GM23338 (cell line): ENCODE measurements at regions not wholly inside any gene's neighbourhood (a gene's known extent, or its start where the extent isn't known, plus 50 kb on each side); places are given as distances from the start of the nearest gene placed in this dataset.

Source experiments
- ATAC-seq: fragments of 200-7000 bp; cut with Tn5 transposase; 3 replicates; pipeline ENCODE4 v1.9.1; 2020
- DNase-seq: peaks from one replicate; pipeline ENCODE4 v3.0.0-alpha.2; 2015; ENCODE audit warnings: low spot score
- H2AFZ ChIP-seq: fragments of 200-600 bp; sonication (generic); 2 replicates; pipeline ENCODE4 v1.8.0; 2016; ENCODE audit warnings: antibody characterized with exemption, mild to moderate bottlenecking, moderate library complexity
- H3F3A ChIP-seq: fragments of 200-600 bp; sonication (generic); replicated peaks from 2 replicates; pipeline ENCODE4 v1.8.0; 2017; ENCODE audit warnings: antibody characterized with exemption, mixed run types, low read depth
- H3K27ac ChIP-seq: fragments of 200-600 bp; sonication (generic); 2 replicates; pipeline ENCODE4 v1.6.1; 2016; ENCODE audit warnings: low read depth
- H3K27me3 ChIP-seq: fragments of 200-600 bp; sonication (generic); 2 replicates; pipeline ENCODE4 v1.8.0; 2016; ENCODE audit warnings: mild to moderate bottlenecking, mixed run types, moderate library complexity; ENCODE audit not compliant: insufficient read depth
- H3K36me3 ChIP-seq: fragments of 200-600 bp; sonication (generic); 2 replicates; pipeline ENCODE4 v1.8.0; 2016; ENCODE audit warnings: mild to moderate bottlenecking; ENCODE audit not compliant: insufficient read depth
- H3K4me1 ChIP-seq: fragments of 200-600 bp; sonication (generic); 2 replicates; pipeline ENCODE4 v1.8.0; 2016; ENCODE audit warnings: mild to moderate bottlenecking, moderate library complexity; ENCODE audit not compliant: insufficient read depth
- H3K4me2 ChIP-seq: fragments of 200-600 bp; sonication (generic); 2 replicates; pipeline ENCODE4 v1.7.1; 2017; ENCODE audit warnings: mixed run types
- H3K4me3 ChIP-seq: fragments of 200-600 bp; sonication (generic); 2 replicates; pipeline ENCODE4 v1.6.1; 2016; ENCODE audit warnings: mixed run types
- H3K79me2 ChIP-seq: fragments of 200-600 bp; sonication (generic); replicated peaks from 2 replicates; pipeline ENCODE4 v1.8.0; 2017; ENCODE audit warnings: mild to moderate bottlenecking; ENCODE audit not compliant: insufficient read depth
- H3K9me2 ChIP-seq: fragments of 200-600 bp; sonication (generic); 2 replicates; pipeline ENCODE4 v1.8.0; 2017; ENCODE audit not compliant: insufficient read depth
- H4K20me1 ChIP-seq: fragments of 200-600 bp; sonication (generic); replicated peaks from 2 replicates; pipeline ENCODE4 v1.8.0; 2017; ENCODE audit warnings: mild to moderate bottlenecking; ENCODE audit not compliant: insufficient read depth
- H3K27ac Mint-ChIP-seq: 2 replicates; pipeline ENCODE4 v1.8.0; 2020; ENCODE audit warnings: inconsistent platforms, mild to moderate bottlenecking, moderate library complexity, mixed read lengths
- H3K27me3 Mint-ChIP-seq: 3 replicates; pipeline ENCODE4 v1.8.0; 2022; ENCODE audit warnings: low read depth, mild to moderate bottlenecking, moderate library complexity, mixed read lengths, inconsistent platforms; ENCODE audit not compliant: insufficient read depth, poor library complexity
- H3K36me3 Mint-ChIP-seq: 3 replicates; pipeline ENCODE4 v1.8.0; 2021; ENCODE audit warnings: low read depth, mild to moderate bottlenecking, inconsistent platforms, moderate library complexity, mixed read lengths
- H3K4me1 Mint-ChIP-seq: 3 replicates; pipeline ENCODE4 v1.8.0; 2020; ENCODE audit warnings: mild to moderate bottlenecking, inconsistent platforms, mixed read lengths
- H3K4me3 Mint-ChIP-seq: 3 replicates; pipeline ENCODE4 v1.8.0; 2021; ENCODE audit warnings: moderate library complexity, mild to moderate bottlenecking, inconsistent platforms, mixed read lengths
- H3K9me3 Mint-ChIP-seq: 3 replicates; pipeline ENCODE4 v1.8.0; 2020; ENCODE audit warnings: moderate library complexity, mild to moderate bottlenecking, inconsistent platforms, mixed read lengths
- CREB1 ChIP-seq: fragments of 250-450 bp; sonication (Bioruptor Pico); IDR thresholded peaks from 2 replicates; pipeline ENCODE4 v1.5.0; 2020; ENCODE audit warnings: low read depth, mild to moderate bottlenecking, moderate library complexity
- EZH2 ChIP-seq: fragments of 200-600 bp; sonication (generic); IDR thresholded peaks from one replicate; pipeline ENCODE4 v1.8.0; 2017; ENCODE audit warnings: antibody characterized with exemption, mild to moderate bottlenecking, low read depth; ENCODE audit not compliant: unreplicated experiment
- JUNB ChIP-seq: IDR thresholded peaks from one replicate; pipeline ENCODE4 v1.6.1; 2016; ENCODE audit warnings: antibody characterized with exemption; ENCODE audit not compliant: unreplicated experiment
- POLR2AphosphoS5 ChIP-seq: IDR thresholded peaks from 2 replicates; pipeline ENCODE4 v1.6.1; 2016; ENCODE audit warnings: antibody characterized with exemption, low read depth
- ZNF114 ChIP-seq: fragments of 250-450 bp; sonication (Bioruptor Pico); IDR thresholded peaks from 2 replicates; pipeline ENCODE4 v1.5.0; 2020; ENCODE audit warnings: mild to moderate bottlenecking, moderate library complexity
- ZNF331 ChIP-seq: fragments of 250-450 bp; sonication (Bioruptor Pico); IDR thresholded peaks from 2 replicates; pipeline ENCODE4 v1.5.0; 2020; ENCODE audit warnings: low read depth, mild to moderate bottlenecking, moderate library complexity
- TF ChIP-seq, protein P1 (sequence below), 2 experiments: fragments of 200-600 bp in 1 of 2; sonication (generic) in 1 of 2; conservative IDR thresholded peaks; 2 replicates each; pipeline versions ENCODE4 v1.5.1 to v1.6.1; 2016 to 2017; ENCODE audit warnings: antibody characterized with exemption in 2 of 2, low read depth in 2 of 2, mild to moderate bottlenecking in 2 of 2, moderate library complexity in 1 of 2
- TF ChIP-seq, protein P2 (sequence below): IDR thresholded peaks from one replicate; pipeline ENCODE4 v1.6.1; 2018; ENCODE audit warnings: antibody characterized with exemption; ENCODE audit not compliant: unreplicated experiment

DNA sequence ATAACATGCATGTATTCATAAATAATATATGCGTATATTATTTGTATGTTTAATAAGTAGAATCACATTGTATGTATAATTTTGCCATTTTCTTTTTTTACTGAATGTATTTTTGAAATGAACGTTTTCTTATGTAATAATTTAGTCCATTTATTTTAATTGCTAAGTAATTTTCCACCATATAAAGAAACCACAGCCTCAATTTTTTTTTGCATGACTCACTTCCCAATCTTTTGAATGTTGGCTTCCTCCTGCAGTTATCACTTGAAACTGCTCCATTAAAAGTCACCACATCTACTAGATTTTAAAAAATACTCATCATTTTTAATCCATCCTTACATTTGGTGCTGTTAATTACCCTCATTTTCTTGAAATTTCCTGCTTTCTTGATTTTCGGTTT lies 363.3 kb upstream of the MEF2C start (continued):
- TF ChIP-seq, protein P1, sequence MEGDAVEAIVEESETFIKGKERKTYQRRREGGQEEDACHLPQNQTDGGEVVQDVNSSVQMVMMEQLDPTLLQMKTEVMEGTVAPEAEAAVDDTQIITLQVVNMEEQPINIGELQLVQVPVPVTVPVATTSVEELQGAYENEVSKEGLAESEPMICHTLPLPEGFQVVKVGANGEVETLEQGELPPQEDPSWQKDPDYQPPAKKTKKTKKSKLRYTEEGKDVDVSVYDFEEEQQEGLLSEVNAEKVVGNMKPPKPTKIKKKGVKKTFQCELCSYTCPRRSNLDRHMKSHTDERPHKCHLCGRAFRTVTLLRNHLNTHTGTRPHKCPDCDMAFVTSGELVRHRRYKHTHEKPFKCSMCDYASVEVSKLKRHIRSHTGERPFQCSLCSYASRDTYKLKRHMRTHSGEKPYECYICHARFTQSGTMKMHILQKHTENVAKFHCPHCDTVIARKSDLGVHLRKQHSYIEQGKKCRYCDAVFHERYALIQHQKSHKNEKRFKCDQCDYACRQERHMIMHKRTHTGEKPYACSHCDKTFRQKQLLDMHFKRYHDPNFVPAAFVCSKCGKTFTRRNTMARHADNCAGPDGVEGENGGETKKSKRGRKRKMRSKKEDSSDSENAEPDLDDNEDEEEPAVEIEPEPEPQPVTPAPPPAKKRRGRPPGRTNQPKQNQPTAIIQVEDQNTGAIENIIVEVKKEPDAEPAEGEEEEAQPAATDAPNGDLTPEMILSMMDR (conservative IDR thresholded peaks at IDR 0.05; ENCODE audit: low read depth in 2 of 2), result no peak
- TF ChIP-seq ZNF114 (CRISPR knock-in tag) (no peak), CREB1 (no peak)

DNA sequence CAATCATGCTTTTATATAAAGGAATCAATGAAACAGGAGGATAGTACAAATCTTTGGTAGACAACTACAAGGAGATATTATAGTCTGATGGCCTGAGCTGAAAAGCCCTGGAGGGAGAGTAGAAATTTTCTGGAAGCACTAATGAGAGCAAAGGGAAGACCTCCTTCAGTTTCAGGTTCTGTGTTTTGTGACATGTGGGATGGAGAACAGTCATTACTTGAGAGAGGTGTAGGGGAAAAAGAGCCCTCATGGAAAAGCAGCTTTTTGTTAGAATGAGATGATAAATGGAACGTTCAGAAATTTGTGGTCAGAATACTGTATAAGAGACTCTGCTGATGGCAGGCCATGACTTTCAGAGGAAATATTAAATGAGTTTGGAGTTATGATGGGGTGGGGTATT lies 360.6 kb upstream of the MEF2C start:
- Histone ChIP-seq H3K4me1 (no peaks in the 10 kb centered on the region), H3K79me2 (no peaks in the 10 kb centered on the region), H4K20me1 (no peaks in the 10 kb centered on the region), H3K4me3 (no peak overlapping the region), H3F3A (no peaks in the 10 kb centered on the region), H3K27ac (no peak overlapping the region), H3K9me2 (no peaks in the 10 kb centered on the region), H3K27me3 (no peaks in the 10 kb centered on the region), H3K36me3 (no peaks in the 10 kb centered on the region), H3K4me2 (no peak overlapping the region), H2AFZ (no peak overlapping the region)
- no peak for ATAC-seq
- H3K4me3 Mint-ChIP-seq, result no peak overlapping the region
- no peaks in the 10 kb centered on the region for H3K27me3 Mint-ChIP-seq
- H3K36me3 Mint-ChIP-seq, result no peaks in the 10 kb centered on the region
- no peak overlapping the region for H3K27ac Mint-ChIP-seq
- no peaks in the 10 kb centered on the region for H3K9me3 Mint-ChIP-seq
- DNase-seq, result no peak
- H3K4me1 Mint-ChIP-seq, result no peaks in the 10 kb centered on the region
- TF ChIP-seq JUNB, result no peak
- TF ChIP-seq, protein P1 (conservative IDR thresholded peaks at IDR 0.05; ENCODE audit: low read depth in 2 of 2), result no peak
- no peak for TF ChIP-seq ZNF114 (CRISPR knock-in tag)
- TF ChIP-seq, protein P2, sequence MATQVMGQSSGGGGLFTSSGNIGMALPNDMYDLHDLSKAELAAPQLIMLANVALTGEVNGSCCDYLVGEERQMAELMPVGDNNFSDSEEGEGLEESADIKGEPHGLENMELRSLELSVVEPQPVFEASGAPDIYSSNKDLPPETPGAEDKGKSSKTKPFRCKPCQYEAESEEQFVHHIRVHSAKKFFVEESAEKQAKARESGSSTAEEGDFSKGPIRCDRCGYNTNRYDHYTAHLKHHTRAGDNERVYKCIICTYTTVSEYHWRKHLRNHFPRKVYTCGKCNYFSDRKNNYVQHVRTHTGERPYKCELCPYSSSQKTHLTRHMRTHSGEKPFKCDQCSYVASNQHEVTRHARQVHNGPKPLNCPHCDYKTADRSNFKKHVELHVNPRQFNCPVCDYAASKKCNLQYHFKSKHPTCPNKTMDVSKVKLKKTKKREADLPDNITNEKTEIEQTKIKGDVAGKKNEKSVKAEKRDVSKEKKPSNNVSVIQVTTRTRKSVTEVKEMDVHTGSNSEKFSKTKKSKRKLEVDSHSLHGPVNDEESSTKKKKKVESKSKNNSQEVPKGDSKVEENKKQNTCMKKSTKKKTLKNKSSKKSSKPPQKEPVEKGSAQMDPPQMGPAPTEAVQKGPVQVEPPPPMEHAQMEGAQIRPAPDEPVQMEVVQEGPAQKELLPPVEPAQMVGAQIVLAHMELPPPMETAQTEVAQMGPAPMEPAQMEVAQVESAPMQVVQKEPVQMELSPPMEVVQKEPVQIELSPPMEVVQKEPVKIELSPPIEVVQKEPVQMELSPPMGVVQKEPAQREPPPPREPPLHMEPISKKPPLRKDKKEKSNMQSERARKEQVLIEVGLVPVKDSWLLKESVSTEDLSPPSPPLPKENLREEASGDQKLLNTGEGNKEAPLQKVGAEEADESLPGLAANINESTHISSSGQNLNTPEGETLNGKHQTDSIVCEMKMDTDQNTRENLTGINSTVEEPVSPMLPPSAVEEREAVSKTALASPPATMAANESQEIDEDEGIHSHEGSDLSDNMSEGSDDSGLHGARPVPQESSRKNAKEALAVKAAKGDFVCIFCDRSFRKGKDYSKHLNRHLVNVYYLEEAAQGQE, result no peak
- TF ChIP-seq CREB1, result no peak
- TF ChIP-seq EZH2, result no peak
- no peak for TF ChIP-seq POLR2AphosphoS5
- TF ChIP-seq ZNF331 (CRISPR knock-in tag), result no peak
